ENCODE measurements at regions not wholly inside any gene's neighbourhood (a gene's known extent, or its start where the extent isn't known, plus 50 kb on each side); places are given as distances from the start of the nearest gene placed in this dataset.

DNA sequence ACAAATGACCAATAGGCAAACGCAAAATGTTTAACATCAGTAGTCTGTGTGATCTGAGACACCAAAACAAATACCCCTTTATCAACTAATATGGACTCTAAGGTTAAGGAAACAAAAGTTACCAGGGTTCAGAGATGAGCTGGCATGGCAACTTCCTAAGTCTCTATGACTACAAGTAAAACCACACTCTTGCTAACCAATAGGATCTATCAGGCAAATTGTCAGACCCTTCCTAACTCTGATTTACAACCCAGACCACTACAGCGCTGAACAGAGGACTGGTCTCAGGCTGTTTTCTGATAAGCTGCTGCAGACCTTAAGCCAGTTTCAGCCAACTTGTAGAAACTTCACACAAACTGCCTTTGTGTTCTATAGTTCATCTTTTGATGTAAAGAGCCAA lies 608.0 kb downstream of the TLL1 start:
- Histone ChIP-seq H3K9me3 (ENCODE audit: control insufficient read depth, insufficient read depth, low read depth, low read length) (no peaks in the 10 kb centered on the region), H3K4me3 (ENCODE audit: low read depth, low read length) (no peak overlapping the region), H3K36me3 (ENCODE audit: control insufficient read depth in 2 of 2, insufficient read depth in 1 of 2, low read length in 2 of 2) (no peaks in the 10 kb centered on the region), H3K27ac (ENCODE audit: extremely low read depth, low read depth, low read length) (no peak overlapping the region), H3K4me1 (ENCODE audit: control insufficient read depth, insufficient read depth, low read length) (no peaks in the 10 kb centered on the region)
- no peak for TF ChIP-seq ZIC2 (tag by site-specific recombination; IDR thresholded peaks at IDR 0.05)
- TF ChIP-seq, protein P1, sequence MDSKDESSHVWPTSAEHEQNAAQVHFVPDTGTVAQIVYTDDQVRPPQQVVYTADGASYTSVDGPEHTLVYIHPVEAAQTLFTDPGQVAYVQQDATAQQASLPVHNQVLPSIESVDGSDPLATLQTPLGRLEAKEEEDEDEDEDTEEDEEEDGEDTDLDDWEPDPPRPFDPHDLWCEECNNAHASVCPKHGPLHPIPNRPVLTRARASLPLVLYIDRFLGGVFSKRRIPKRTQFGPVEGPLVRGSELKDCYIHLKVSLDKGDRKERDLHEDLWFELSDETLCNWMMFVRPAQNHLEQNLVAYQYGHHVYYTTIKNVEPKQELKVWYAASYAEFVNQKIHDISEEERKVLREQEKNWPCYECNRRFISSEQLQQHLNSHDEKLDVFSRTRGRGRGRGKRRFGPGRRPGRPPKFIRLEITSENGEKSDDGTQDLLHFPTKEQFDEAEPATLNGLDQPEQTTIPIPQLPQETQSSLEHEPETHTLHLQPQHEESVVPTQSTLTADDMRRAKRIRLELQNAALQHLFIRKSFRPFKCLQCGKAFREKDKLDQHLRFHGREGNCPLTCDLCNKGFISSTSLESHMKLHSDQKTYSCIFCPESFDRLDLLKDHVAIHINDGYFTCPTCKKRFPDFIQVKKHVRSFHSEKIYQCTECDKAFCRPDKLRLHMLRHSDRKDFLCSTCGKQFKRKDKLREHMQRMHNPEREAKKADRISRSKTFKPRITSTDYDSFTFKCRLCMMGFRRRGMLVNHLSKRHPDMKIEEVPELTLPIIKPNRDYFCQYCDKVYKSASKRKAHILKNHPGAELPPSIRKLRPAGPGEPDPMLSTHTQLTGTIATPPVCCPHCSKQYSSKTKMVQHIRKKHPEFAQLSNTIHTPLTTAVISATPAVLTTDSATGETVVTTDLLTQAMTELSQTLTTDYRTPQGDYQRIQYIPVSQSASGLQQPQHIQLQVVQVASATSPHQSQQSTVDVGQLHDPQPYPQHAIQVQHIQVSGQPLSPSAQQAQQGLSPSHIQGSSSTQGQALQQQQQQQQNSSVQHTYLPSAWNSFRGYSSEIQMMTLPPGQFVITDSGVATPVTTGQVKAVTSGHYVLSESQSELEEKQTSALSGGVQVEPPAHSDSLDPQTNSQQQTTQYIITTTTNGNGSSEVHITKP (tag by site-specific recombination; IDR thresholded peaks at IDR 0.05), result no peak
- no peak for TF ChIP-seq ZNF350 (tag by site-specific recombination; IDR thresholded peaks at IDR 0.05)
- TF ChIP-seq ZNF48 (tag by site-specific recombination; IDR thresholded peaks at IDR 0.05), result no peak
- no peak for TF ChIP-seq ZNF37A (tag by site-specific recombination; IDR thresholded peaks at IDR 0.05)
- no peak for TF ChIP-seq ZNF830 (tag by site-specific recombination; IDR thresholded peaks at IDR 0.05; ENCODE audit: low read depth)
- TF ChIP-seq, protein P2, sequence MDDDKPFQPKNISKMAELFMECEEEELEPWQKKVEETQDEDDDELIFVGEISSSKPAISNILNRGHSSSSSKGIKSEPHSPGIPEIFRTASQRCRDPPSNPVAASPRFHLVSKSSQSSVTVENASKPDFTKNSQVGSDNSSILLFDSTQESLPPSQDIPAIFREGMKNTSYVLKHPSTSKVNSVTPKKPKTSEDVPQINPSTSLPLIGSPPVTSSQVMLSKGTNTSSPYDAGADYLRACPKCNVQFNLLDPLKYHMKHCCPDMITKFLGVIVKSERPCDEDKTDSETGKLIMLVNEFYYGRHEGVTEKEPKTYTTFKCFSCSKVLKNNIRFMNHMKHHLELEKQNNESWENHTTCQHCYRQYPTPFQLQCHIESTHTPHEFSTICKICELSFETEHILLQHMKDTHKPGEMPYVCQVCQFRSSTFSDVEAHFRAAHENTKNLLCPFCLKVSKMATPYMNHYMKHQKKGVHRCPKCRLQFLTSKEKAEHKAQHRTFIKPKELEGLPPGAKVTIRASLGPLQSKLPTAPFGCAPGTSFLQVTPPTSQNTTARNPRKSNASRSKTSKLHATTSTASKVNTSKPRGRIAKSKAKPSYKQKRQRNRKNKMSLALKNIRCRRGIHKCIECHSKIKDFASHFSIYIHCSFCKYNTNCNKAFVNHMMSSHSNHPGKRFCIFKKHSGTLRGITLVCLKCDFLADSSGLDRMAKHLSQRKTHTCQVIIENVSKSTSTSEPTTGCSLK (tag by site-specific recombination; IDR thresholded peaks at IDR 0.05), result no peak
- TF ChIP-seq, protein P3, sequence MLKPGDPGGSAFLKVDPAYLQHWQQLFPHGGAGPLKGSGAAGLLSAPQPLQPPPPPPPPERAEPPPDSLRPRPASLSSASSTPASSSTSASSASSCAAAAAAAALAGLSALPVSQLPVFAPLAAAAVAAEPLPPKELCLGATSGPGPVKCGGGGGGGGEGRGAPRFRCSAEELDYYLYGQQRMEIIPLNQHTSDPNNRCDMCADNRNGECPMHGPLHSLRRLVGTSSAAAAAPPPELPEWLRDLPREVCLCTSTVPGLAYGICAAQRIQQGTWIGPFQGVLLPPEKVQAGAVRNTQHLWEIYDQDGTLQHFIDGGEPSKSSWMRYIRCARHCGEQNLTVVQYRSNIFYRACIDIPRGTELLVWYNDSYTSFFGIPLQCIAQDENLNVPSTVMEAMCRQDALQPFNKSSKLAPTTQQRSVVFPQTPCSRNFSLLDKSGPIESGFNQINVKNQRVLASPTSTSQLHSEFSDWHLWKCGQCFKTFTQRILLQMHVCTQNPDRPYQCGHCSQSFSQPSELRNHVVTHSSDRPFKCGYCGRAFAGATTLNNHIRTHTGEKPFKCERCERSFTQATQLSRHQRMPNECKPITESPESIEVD (tag by site-specific recombination; IDR thresholded peaks at IDR 0.05), result no peak
- TF ChIP-seq, protein P4, sequence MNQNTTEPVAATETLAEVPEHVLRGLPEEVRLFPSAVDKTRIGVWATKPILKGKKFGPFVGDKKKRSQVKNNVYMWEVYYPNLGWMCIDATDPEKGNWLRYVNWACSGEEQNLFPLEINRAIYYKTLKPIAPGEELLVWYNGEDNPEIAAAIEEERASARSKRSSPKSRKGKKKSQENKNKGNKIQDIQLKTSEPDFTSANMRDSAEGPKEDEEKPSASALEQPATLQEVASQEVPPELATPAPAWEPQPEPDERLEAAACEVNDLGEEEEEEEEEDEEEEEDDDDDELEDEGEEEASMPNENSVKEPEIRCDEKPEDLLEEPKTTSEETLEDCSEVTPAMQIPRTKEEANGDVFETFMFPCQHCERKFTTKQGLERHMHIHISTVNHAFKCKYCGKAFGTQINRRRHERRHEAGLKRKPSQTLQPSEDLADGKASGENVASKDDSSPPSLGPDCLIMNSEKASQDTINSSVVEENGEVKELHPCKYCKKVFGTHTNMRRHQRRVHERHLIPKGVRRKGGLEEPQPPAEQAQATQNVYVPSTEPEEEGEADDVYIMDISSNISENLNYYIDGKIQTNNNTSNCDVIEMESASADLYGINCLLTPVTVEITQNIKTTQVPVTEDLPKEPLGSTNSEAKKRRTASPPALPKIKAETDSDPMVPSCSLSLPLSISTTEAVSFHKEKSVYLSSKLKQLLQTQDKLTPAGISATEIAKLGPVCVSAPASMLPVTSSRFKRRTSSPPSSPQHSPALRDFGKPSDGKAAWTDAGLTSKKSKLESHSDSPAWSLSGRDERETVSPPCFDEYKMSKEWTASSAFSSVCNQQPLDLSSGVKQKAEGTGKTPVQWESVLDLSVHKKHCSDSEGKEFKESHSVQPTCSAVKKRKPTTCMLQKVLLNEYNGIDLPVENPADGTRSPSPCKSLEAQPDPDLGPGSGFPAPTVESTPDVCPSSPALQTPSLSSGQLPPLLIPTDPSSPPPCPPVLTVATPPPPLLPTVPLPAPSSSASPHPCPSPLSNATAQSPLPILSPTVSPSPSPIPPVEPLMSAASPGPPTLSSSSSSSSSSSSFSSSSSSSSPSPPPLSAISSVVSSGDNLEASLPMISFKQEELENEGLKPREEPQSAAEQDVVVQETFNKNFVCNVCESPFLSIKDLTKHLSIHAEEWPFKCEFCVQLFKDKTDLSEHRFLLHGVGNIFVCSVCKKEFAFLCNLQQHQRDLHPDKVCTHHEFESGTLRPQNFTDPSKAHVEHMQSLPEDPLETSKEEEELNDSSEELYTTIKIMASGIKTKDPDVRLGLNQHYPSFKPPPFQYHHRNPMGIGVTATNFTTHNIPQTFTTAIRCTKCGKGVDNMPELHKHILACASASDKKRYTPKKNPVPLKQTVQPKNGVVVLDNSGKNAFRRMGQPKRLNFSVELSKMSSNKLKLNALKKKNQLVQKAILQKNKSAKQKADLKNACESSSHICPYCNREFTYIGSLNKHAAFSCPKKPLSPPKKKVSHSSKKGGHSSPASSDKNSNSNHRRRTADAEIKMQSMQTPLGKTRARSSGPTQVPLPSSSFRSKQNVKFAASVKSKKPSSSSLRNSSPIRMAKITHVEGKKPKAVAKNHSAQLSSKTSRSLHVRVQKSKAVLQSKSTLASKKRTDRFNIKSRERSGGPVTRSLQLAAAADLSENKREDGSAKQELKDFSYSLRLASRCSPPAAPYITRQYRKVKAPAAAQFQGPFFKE (tag by site-specific recombination; IDR thresholded peaks at IDR 0.05; ENCODE audit: borderline replicate concordance), result no peak
- TF ChIP-seq ZNF274 (IDR thresholded peaks at IDR 0.05; ENCODE audit: low read length), result no peak
- TF ChIP-seq ZNF274 (tag by site-specific recombination; IDR thresholded peaks at IDR 0.05; ENCODE audit: borderline replicate concordance), result no peak
- TF ChIP-seq, protein P5, sequence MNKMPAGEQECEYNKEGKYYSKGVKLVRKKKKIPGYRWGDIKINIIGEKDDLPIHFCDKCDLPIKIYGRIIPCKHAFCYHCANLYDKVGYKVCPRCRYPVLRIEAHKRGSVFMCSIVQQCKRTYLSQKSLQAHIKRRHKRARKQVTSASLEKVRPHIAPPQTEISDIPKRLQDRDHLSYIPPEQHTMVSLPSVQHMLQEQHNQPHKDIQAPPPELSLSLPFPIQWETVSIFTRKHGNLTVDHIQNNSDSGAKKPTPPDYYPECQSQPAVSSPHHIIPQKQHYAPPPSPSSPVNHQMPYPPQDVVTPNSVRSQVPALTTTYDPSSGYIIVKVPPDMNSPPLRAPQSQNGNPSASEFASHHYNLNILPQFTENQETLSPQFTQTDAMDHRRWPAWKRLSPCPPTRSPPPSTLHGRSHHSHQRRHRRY (tag by site-specific recombination; IDR thresholded peaks at IDR 0.05), result no peak
- TF ChIP-seq, protein P6, sequence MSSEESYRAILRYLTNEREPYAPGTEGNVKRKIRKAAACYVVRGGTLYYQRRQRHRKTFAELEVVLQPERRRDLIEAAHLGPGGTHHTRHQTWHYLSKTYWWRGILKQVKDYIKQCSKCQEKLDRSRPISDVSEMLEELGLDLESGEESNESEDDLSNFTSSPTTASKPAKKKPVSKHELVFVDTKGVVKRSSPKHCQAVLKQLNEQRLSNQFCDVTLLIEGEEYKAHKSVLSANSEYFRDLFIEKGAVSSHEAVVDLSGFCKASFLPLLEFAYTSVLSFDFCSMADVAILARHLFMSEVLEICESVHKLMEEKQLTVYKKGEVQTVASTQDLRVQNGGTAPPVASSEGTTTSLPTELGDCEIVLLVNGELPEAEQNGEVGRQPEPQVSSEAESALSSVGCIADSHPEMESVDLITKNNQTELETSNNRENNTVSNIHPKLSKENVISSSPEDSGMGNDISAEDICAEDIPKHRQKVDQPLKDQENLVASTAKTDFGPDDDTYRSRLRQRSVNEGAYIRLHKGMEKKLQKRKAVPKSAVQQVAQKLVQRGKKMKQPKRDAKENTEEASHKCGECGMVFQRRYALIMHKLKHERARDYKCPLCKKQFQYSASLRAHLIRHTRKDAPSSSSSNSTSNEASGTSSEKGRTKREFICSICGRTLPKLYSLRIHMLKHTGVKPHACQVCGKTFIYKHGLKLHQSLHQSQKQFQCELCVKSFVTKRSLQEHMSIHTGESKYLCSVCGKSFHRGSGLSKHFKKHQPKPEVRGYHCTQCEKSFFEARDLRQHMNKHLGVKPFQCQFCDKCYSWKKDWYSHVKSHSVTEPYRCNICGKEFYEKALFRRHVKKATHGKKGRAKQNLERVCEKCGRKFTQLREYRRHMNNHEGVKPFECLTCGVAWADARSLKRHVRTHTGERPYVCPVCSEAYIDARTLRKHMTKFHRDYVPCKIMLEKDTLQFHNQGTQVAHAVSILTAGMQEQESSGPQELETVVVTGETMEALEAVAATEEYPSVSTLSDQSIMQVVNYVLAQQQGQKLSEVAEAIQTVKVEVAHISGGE (tag by site-specific recombination; conservative IDR thresholded peaks at IDR 0.05; ENCODE audit: low read depth), result no peak
- no peak for TF ChIP-seq RBAK (tag by site-specific recombination; IDR thresholded peaks at IDR 0.05)
- no peak for TF ChIP-seq ZBTB17 (tag by site-specific recombination; IDR thresholded peaks at IDR 0.05)
- no peak for TF ChIP-seq ZNF658 (tag by site-specific recombination; IDR thresholded peaks at IDR 0.05)
- no peak for TF ChIP-seq ZNF169 (tag by site-specific recombination; IDR thresholded peaks at IDR 0.05)
- no peak for TF ChIP-seq ZNF223 (tag by site-specific recombination; IDR thresholded peaks at IDR 0.05)
- TF ChIP-seq ZNF133 (tag by site-specific recombination; IDR thresholded peaks at IDR 0.05), result no peak
- ChIA-PET POLR2A (no interaction called here), CTCF (interaction anchor here (0.6 kb wide), 1 partner anchor 113 kb away, joined by 3 read pairs; no protein-coding TSS in a partner anchor)
